Large intestine (tissue), 3 donors: ENCODE measurements at regions not wholly inside any gene's neighbourhood (a gene's known extent, or its start where the extent isn't known, plus 50 kb on each side); places are given as distances from the start of the nearest gene placed in this dataset.

Experiments used
- DNase-seq, 2 donors: peaks; one replicate each; pipeline versions ENCODE4 v3.0.0 to v3.0.0-alpha.2; 2013
- H3K27ac ChIP-seq: one replicate; pipeline ENCODE4 v1.5.1; 2013; ENCODE audit warnings: low read length
- H3K27me3 ChIP-seq: 2 replicates; pipeline ENCODE4 v1.6.1; 2013; ENCODE audit warnings: low read length; ENCODE audit not compliant: control insufficient read depth, insufficient read depth
- H3K36me3 ChIP-seq: 2 replicates; pipeline ENCODE4 v1.6.1; 2013; ENCODE audit warnings: low read length; ENCODE audit not compliant: control insufficient read depth, insufficient read depth
- H3K4me1 ChIP-seq: one replicate; pipeline ENCODE4 v1.6.1; 2013; ENCODE audit warnings: low read length; ENCODE audit not compliant: control insufficient read depth, insufficient read depth
- H3K4me3 ChIP-seq: one replicate; pipeline ENCODE4 v1.5.1; 2013; ENCODE audit warnings: low read length
- H3K9me3 ChIP-seq: one replicate; pipeline ENCODE4 v1.6.1; 2013; ENCODE audit warnings: mild to moderate bottlenecking, low read depth, low read length, moderate library complexity; ENCODE audit not compliant: control insufficient read depth
- WGBS: methylation state at CpG from one replicate; pipeline ENCODE4 v1.1.5; 2013; ENCODE audit warnings: low lambda C conversion rate; ENCODE audit not compliant: insufficient coverage; 5-methylcytosine and 5-hydroxymethylcytosine counted together

DNA sequence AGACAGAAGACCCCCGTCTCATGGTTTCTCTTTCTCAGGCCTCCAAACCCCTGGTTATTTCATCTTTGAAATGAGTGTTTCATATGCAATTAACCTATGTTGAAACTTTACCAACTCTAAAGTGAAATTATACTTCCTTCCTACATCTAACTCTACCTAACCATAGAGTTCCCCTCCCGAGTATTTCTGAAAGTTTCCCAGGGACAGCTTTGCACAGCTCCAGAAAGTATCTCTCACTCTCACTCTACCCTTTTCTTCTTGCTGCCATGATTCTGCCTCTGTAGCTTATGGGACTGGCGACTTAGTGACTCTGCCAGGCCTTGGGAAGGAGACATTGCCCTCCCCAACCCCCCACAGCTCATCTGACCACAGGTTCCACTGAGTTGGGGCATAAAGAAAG, 107.9 kb downstream of the B3GNT2 start:
- DNase-seq, result no peak
- Histone ChIP-seq H3K9me3 (no peaks in the 10 kb centered on the region), H3K4me3 (no peak overlapping the region), H3K4me1 (peaks cover 28% of the 10 kb centered on the region), H3K27ac (no peak overlapping the region), H3K27me3 (no peaks in the 10 kb centered on the region), H3K36me3 (no peaks in the 10 kb centered on the region)
- WGBS, result 75% methylated on average over 1 of the region's 3 CpGs

DNA sequence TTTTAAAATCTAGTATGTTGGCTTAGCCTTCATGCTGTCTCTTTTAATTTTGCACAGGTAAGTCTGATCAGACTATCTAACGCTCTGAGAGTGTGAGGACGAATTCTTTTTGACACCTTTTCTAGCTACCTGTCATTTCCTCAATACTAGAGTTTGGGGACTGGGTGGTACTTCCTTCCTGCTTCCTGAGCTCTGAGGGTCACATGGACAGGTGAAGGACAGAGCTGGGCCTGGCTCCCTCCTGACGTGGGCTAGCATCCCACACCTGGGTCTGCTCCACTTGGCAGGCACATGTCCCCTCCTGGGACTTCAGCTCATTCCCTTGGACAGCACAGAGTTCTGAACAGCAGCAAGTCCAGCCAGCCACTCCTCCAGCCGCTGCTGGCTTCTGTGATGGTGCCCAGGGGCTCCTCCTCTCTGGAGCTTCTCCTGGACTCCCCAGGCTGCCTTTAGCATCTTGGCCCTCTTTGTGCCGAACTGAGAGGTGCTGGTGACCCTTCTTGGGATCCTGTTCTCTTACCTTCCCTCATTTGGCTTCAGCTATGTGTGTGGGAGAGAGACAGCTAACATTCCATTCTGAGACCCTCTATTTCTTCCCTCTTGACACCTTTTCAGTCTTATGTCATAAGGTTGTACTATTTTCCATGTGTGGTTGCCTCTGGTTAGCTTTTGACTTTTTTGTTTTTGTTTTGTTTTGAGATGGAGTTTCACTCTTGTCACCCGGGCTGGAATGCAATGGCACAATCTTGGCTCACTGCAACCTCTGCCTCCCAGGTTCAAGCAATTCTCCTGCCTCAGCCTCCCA, 106.9 kb downstream of the B3GNT2 start:
- DNase-seq, result no peak
- no peaks in the 10 kb centered on the region for H3K27me3 ChIP-seq
- no peak overlapping the region for H3K27ac ChIP-seq
- H3K36me3 ChIP-seq, result no peaks in the 10 kb centered on the region
- H3K4me3 ChIP-seq, result no peak overlapping the region
- WGBS, result 100% methylated on average over 1 of the region's 6 CpGs
- H3K4me1 ChIP-seq, result peaks cover 21% of the 10 kb centered on the region
- no peaks in the 10 kb centered on the region for H3K9me3 ChIP-seq

DNA sequence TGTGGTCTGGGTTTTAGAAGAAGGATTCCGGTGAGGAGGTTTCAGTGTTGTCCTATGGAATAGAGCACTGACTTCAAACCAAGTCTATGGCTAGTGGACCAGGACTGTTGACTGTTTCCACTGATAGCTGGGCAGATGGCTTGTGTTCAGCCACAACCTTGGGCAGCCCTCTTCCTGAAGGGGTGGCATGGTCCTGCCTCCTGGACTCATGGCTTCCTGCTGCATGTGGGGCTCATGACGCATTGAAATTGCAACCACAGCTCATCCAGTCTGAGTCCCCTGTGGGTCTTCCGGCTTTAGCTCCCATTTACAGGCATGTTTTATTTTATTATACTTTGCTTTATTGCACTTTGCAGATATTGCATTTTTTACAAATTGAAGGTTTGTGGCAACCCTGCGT, 105.0 kb downstream of the B3GNT2 start:
- Histone ChIP-seq H3K4me3 (no peak overlapping the region), H3K36me3 (no peaks in the 10 kb centered on the region), H3K9me3 (no peaks in the 10 kb centered on the region), H3K27ac (no peak overlapping the region), H3K4me1 (peaks cover 17% of the 10 kb centered on the region), H3K27me3 (no peaks in the 10 kb centered on the region)
- 82% methylated on average over 1 of the region's 4 CpGs for WGBS
- DNase-seq, result no peak

DNA sequence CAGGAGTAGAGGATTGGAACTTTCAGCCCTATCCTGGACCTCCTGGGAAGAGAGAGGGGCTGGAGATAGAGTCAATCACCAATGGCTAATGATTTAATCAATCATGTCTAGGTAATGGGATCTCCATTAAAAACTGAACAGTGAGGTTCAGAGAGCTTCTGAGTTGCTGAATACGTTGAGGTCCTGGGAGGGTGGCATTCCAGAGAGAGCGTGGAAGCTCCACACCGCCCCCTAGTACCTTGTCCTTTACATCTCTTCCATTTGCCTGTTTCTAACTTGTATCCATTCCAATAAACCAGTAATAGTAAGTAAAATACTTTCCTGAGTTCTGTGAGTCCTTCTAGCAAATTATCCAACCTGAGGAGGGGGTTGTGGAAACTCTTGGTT, 101.7 kb downstream of the B3GNT2 start:
- peak in 1 of 2 donors; percentile 19 for DNase-seq
- Histone ChIP-seq H3K4me1 (peaks cover 21% of the 10 kb centered on the region), H3K36me3 (no peaks in the 10 kb centered on the region), H3K9me3 (no peaks in the 10 kb centered on the region), H3K27ac (no peak overlapping the region), H3K4me3 (no peak overlapping the region), H3K27me3 (no peaks in the 10 kb centered on the region)
- no CpG with 5 or more reads among the region's 3 CpGs for WGBS

DNA sequence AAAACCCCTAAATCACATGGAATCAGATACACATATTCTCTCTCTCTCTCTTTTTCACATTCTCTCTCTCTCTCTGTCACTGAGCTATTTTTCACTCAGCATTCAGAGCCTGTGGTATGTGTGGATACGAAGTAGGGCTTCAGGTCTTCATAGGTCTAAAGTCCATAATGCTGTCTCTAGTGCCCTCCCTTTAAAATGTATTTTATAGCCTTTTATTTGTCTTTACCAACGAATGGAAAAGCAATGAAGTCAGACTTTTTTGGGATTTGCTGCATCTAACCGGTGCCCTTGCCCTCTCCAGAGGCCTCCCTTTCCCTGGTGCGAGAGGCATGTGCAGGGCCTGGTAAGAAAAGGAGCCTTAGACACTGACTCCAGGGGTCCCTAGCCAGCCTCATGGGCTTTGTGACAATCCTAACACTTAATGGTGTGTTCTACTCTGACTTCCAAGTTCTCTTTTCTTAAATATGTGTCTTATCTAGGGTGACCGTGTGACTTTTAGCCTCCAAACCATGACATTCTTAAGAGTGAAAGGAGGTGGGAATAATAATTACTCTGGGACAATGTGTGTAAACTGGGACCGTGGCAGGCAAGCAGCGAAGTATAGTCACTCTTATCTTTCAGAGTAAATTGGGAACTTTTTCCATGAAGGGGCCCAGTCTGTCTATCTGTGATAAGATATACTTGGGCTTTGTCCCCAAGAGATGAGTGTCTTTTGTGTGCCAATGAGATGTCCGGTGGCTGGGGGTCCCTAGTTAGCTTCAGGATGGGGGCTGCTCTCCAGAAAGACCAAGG, 101.1 kb downstream of the B3GNT2 start:
- no peaks in the 10 kb centered on the region for H3K36me3 ChIP-seq
- peak in 1 of 2 donors; percentile 19 for DNase-seq

DNA sequence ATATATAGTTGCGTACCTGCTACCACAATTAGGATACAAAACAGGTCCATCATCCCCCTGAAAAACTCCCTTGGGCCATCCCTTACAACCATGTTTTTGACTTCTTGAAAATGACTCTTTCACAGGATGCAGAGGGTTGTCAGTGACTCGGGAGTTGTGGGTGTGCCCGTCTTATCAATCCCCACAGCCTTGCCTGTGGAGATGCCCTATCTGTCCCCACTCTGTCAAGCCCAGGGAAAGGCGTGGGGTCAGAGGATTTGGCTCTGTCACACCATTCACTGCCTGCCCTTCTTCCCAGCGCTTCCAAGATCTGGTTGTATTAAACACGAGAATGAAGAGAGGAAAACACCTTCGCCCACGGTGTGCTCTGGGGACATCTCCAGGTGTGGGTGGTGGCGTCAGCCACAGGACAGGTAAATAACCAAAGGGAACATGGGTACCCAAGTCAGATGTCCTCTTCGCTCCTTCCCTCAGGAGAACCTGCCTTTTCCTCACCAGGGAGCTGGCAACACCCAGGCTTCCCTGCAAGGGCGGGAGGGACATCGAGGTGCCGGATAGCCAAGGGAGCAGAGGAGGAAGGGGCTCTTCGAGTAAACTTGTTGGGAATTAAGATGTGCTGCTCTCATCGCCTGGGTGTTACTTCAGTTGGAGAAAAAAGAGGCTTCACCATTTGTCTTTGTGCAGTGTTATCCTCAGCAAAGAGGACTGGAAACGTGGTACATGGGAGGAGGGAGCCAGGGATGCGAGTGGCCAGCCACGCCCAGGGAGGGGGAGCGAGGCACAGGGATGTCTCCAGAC, 100.3 kb downstream of the B3GNT2 start:
- Histone ChIP-seq H3K4me1 (peaks cover 21% of the 10 kb centered on the region), H3K4me3 (no peak overlapping the region), H3K27me3 (no peaks in the 10 kb centered on the region), H3K36me3 (no peaks in the 10 kb centered on the region), H3K27ac (no peak overlapping the region), H3K9me3 (no peaks in the 10 kb centered on the region)
- DNase-seq, result no peak
- no CpG with 5 or more reads among the region's 19 CpGs for WGBS

More for the DNA sequence above, 101.1 kb downstream of the B3GNT2 start:
- peaks cover 21% of the 10 kb centered on the region for H3K4me1 ChIP-seq
- WGBS, result 33% methylated on average over 1 of the region's 8 CpGs
- H3K9me3 ChIP-seq, result no peaks in the 10 kb centered on the region
- H3K27ac ChIP-seq, result no peak overlapping the region
- H3K27me3 ChIP-seq, result no peaks in the 10 kb centered on the region
- no peak overlapping the region for H3K4me3 ChIP-seq

DNA sequence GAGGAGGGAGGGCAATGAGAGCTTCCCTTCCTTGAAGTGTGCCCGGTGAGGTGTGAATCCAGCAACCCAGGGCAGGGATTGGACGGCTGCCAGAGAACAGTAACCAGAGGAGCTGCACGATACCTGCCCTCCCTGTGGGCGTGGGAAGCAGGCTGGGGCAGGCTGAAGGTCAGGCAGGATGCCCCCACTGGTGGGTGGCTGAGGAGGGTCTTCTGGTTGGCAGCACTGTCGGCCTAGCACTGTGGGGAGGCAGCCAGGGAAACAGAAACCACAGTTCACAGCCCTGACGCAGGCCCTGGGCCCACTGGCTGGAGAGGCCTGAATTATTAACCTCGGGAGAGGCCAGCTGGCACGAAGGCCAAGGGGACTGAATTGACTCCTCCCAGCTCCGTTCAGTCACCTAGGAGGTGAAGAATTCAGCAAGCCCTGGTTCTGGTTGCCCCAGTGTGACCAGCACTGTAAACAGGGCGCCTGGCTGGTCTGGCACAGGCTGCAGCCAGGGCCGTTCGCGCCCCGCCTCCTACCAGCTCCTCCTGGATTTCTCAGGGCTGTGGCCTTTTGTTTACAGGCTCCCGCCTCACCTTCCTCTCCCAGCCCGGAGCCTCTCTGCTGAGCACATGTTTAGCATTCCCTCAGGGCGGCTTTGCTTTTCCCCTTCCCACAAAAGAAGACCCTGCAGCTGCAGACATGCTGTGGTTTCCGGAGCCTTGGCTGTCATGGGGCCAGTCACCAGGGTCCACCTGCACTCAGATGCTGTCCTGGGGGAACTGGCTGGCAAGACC, 97.8 kb downstream of the B3GNT2 start:
- 0% methylated on average over 1 of the region's 18 CpGs for WGBS
- Histone ChIP-seq H3K9me3 (no peaks in the 10 kb centered on the region), H3K27me3 (no peaks in the 10 kb centered on the region), H3K4me3 (no peak overlapping the region), H3K4me1 (peaks cover 21% of the 10 kb centered on the region), H3K27ac (peak overlapping the region; percentile 24), H3K36me3 (no peaks in the 10 kb centered on the region)
- peak in 1 of 2 donors; percentile 58 for DNase-seq

GRCh38 chr2:62293151-62293489, 97.2 kb downstream of the B3GNT2 start:
- DNase-seq, result no peak
- Histone ChIP-seq H3K9me3 (no peaks in the 10 kb centered on the region), H3K27me3 (no peaks in the 10 kb centered on the region), H3K36me3 (no peaks in the 10 kb centered on the region), H3K27ac (no peak overlapping the region), H3K4me3 (no peak overlapping the region), H3K4me1 (peaks cover 22% of the 10 kb centered on the region)
- no CpG with 5 or more reads among the region's 6 CpGs for WGBS

GRCh38 chr2:62292190-62292589, 96.3 kb downstream of the B3GNT2 start:
- 50% methylated on average over 1 of the region's 4 CpGs for WGBS
- DNase-seq, result peak in 1 of 2 donors; percentile 22
- Histone ChIP-seq H3K27ac (no peak overlapping the region), H3K4me3 (no peak overlapping the region), H3K36me3 (no peaks in the 10 kb centered on the region), H3K4me1 (peaks cover 19% of the 10 kb centered on the region), H3K9me3 (no peaks in the 10 kb centered on the region), H3K27me3 (no peaks in the 10 kb centered on the region)
